ENCODE measurements at regions not wholly inside any gene's neighbourhood (a gene's known extent, or its start where the extent isn't known, plus 50 kb on each side); places are given as distances from the start of the nearest gene placed in this dataset.

- intact Hi-C loops (cut with micrococcal nuclease) (no loop called here), dilution Hi-C loops (cut with HindIII; ENCODE audit: low sequenced_read_pairs, unreplicated experiment) (no loop called here), in situ Hi-C loops (cut with MboI; ENCODE audit: low sequenced_read_pairs) (no loop called here)
- no peaks in the 10 kb centered on the region for H3K9me1 ChIP-seq (ENCODE audit: insufficient read depth, low read length)
- H3K23ac ChIP-seq (ENCODE audit: low read depth, low read length), result no peak overlapping the region
- no peak for TF ChIP-seq CTCF (conservative IDR thresholded peaks at IDR 0.05; ENCODE audit: low read depth, low read length)
- TF ChIP-seq FOS (IDR thresholded peaks at IDR 0.05; ENCODE audit: low read depth, low read length), result no peak
- H3K4me2 ChIP-seq (ENCODE audit: low read depth, low read length), result no peak overlapping the region
- no peak overlapping the region for H3K14ac ChIP-seq (replicated peaks; ENCODE audit: low read depth, low read length)
- no peak overlapping the region for H2AFZ ChIP-seq (replicated peaks; ENCODE audit: low read length, poor library complexity)
- no peak overlapping the region for H2BK20ac ChIP-seq (ENCODE audit: low read depth, low read length)
- H3K27ac ChIP-seq (ENCODE audit: insufficient read depth, low read length), result no peak overlapping the region
- H3K9me3 ChIP-seq (ENCODE audit: control insufficient read depth, insufficient read depth, low read length), result no peaks in the 10 kb centered on the region
- H3K56ac ChIP-seq (ENCODE audit: extremely low read depth, insufficient read depth, low read length), result no peak overlapping the region
- DNase-seq, result no peak
- no peak overlapping the region for H3K4ac ChIP-seq (ENCODE audit: low read depth, low read length)
- no TSS peak for BruUV-seq (replicated peaks)
- no peak overlapping the region for H4K91ac ChIP-seq (ENCODE audit: insufficient read depth, low read depth, low read length)
- WGBS, 2 experiments (ENCODE audit: extremely low coverage in 2 of 2, insufficient read length in 1 of 2), result no CpG with 5 or more reads among the region's 3 CpGs
- H2BK5ac ChIP-seq (ENCODE audit: low read depth, low read length, poor library complexity, severe bottlenecking), result no peak overlapping the region
- H3K79me1 ChIP-seq (ENCODE audit: low read depth in 1 of 2, low read length in 2 of 2), result no peaks in the 10 kb centered on the region
- H4K5ac ChIP-seq (ENCODE audit: low read depth, low read length), result no peak overlapping the region
- no peak for ATAC-seq (ENCODE audit: low read depth)
- H3K4me3 ChIP-seq (ENCODE audit: insufficient read depth, low read depth, low read length), result no peak overlapping the region
- POLR2A ChIA-PET (ENCODE audit: unreplicated experiment), result no interaction called here
- no peaks in the 10 kb centered on the region for H3K4me1 ChIP-seq (ENCODE audit: control insufficient read depth, insufficient read depth, low read length)
- H3K27me3 ChIP-seq (ENCODE audit: control insufficient read depth, insufficient read depth, low read length), result peaks cover 2% of the 10 kb centered on the region; the same call in 1 of the 2 replicates
- no peak overlapping the region for H2BK120ac ChIP-seq (ENCODE audit: low read depth, low read length)
- H2AK9ac ChIP-seq (replicated peaks; ENCODE audit: low read depth, low read length, poor library complexity), result no peak overlapping the region
- no peak overlapping the region for H3K9ac ChIP-seq (ENCODE audit: low read depth, low read length)
- H4K20me1 ChIP-seq (ENCODE audit: insufficient read depth, low read length), result no peaks in the 10 kb centered on the region
- H2BK15ac ChIP-seq (ENCODE audit: low read depth, low read length), result no peak overlapping the region
- no peaks in the 10 kb centered on the region for H3K36me3 ChIP-seq (ENCODE audit: control insufficient read depth, insufficient read depth, low read length)
- no peak overlapping the region for H2AK5ac ChIP-seq (ENCODE audit: low read depth, low read length)
- H4K8ac ChIP-seq (ENCODE audit: low read depth in 2 of 2, low read length in 2 of 2), result no peak overlapping the region
- CTCF ChIA-PET, result no interaction called here
- no peak overlapping the region for H3K18ac ChIP-seq (ENCODE audit: low read depth, low read length)
Observed at GRCh38 chr12:4174417-4174816, 99.1 kb upstream of the CCND2 start.

All from IMR-90 (cell line).